AG04450 (cell line): ENCODE measurements at regions not wholly inside any gene's neighbourhood (a gene's known extent, or its start where the extent isn't known, plus 50 kb on each side); places are given as distances from the start of the nearest gene placed in this dataset.

ENCODE experiments used
- CTCF ChIA-PET: fragments of 300-600, 350-600 bp; formaldehyde crosslinking; extraction: SDS; loops from one replicate; lab custom pipeline; 2022; ENCODE audit warnings: antibody characterized with exemption, inconsistent platforms; lab: Charles Lee
- POLR2A ChIA-PET: fragments of 350-600 bp; formaldehyde crosslinking; extraction: SDS; loops from one replicate; lab custom pipeline; 2021; ENCODE audit warnings: antibody characterized with exemption, inconsistent platforms; lab: Yijun Ruan, JAX
- DNase-seq: peaks from one replicate; pipeline ENCODE4 v3.0.0-alpha.2; 2011; ENCODE audit warnings: low read depth, low spot score
- H3K27ac ChIP-seq: one replicate; pipeline ENCODE4 v1.5.1; 2012; ENCODE audit warnings: low read depth, low read length, control low read depth
- H3K27me3 ChIP-seq: one replicate; pipeline ENCODE4 v1.6.0; 2012; ENCODE audit warnings: low read length; ENCODE audit not compliant: control insufficient read depth, insufficient read depth
- H3K4me3 ChIP-seq: 2 replicates; pipeline ENCODE4 v1.5.1; 2011; ENCODE audit warnings: mild to moderate bottlenecking, low read depth, low read length, control low read depth
- H3K9me3 ChIP-seq: 2 replicates; pipeline ENCODE4 v1.5.1; 2012; ENCODE audit warnings: low read length; ENCODE audit not compliant: control insufficient read depth, insufficient read depth
- CTCF ChIP-seq: IDR thresholded peaks from 2 replicates; pipeline ENCODE4 v1.5.1; 2011; ENCODE audit warnings: low read depth, low read length, control low read depth, inconsistent platforms

GRCh38 chr20:37455659-37456058 lies 65.4 kb upstream of the NNAT start:
- ChIA-PET POLR2A (no interaction called here), CTCF (no interaction called here)
- Histone ChIP-seq H3K27ac (no peak overlapping the region), H3K9me3 (peaks cover 6% of the 10 kb centered on the region; the same call in 1 of the 2 replicates), H3K27me3 (peaks cover 11% of the 10 kb centered on the region), H3K4me3 (no peak overlapping the region)
- no peak for DNase-seq
- TF ChIP-seq CTCF, result no peak

GRCh38 chr20:37456948-37457347 lies 64.1 kb upstream of the NNAT start:
- H3K27me3 ChIP-seq, result peaks cover 11% of the 10 kb centered on the region
- no peak for DNase-seq
- TF ChIP-seq CTCF, result no peak
- H3K4me3 ChIP-seq, result no peak overlapping the region
- H3K27ac ChIP-seq, result no peak overlapping the region
- H3K9me3 ChIP-seq, result peaks cover 6% of the 10 kb centered on the region; the same call in 1 of the 2 replicates
- POLR2A ChIA-PET, result no interaction called here
- CTCF ChIA-PET, result no interaction called here

- no peak overlapping the region for H3K4me3 ChIP-seq
- peaks cover 6% of the 10 kb centered on the region; the same call in 1 of the 2 replicates for H3K9me3 ChIP-seq
- H3K27ac ChIP-seq, result no peak overlapping the region
- CTCF ChIA-PET, result no interaction called here
- H3K27me3 ChIP-seq, result peaks cover 11% of the 10 kb centered on the region
- no peak for TF ChIP-seq CTCF
- POLR2A ChIA-PET, result no interaction called here
- DNase-seq, result no peak
Measured at GRCh38 chr20:37457921-37458320, 63.1 kb upstream of the NNAT start.

GRCh38 chr20:37458761-37459160 lies 62.3 kb upstream of the NNAT start:
- no peak overlapping the region for H3K27ac ChIP-seq
- H3K9me3 ChIP-seq, result peaks cover 6% of the 10 kb centered on the region; the same call in 1 of the 2 replicates
- peaks cover 14% of the 10 kb centered on the region for H3K27me3 ChIP-seq
- H3K4me3 ChIP-seq, result no peak overlapping the region
- DNase-seq, result no peak
- TF ChIP-seq CTCF, result no peak
- ChIA-PET POLR2A (no interaction called here), CTCF (no interaction called here)

- no peak overlapping the region for H3K27ac ChIP-seq
- no peak for TF ChIP-seq CTCF
- peaks cover 6% of the 10 kb centered on the region; the same call in 1 of the 2 replicates for H3K9me3 ChIP-seq
- ChIA-PET POLR2A (no interaction called here), CTCF (no interaction called here)
- H3K4me3 ChIP-seq, result no peak overlapping the region
- H3K27me3 ChIP-seq, result peaks cover 34% of the 10 kb centered on the region
- no peak for DNase-seq
Measured at GRCh38 chr20:37461405-37461804, 59.6 kb upstream of the NNAT start.
